GM12891 (cell line): ENCODE measurements at regions not wholly inside any gene's neighbourhood (a gene's known extent, or its start where the extent isn't known, plus 50 kb on each side); places are given as distances from the start of the nearest gene placed in this dataset.

Experiments used
- DNase-seq: peaks from one replicate; pipeline ENCODE4 v3.0.0; 2011; ENCODE audit warnings: low spot score; ENCODE audit not compliant: insufficient read length
- FAIRE-seq: peaks from 2 replicates; lab custom pipeline; 2011; peaks lifted over from hg19 to GRCh38; lab: Jason Lieb, UNC
- PAX5 ChIP-seq: IDR thresholded peaks from 2 replicates; pipeline ENCODE4 v1.6.1; 2011; ENCODE audit warnings: low read length, moderate library complexity, mild to moderate bottlenecking; ENCODE audit not compliant: insufficient read depth, severe bottlenecking
- POLR2A ChIP-seq: IDR thresholded peaks from 2 replicates; pipeline ENCODE4 v1.6.1; 2011; ENCODE audit warnings: low read depth, low read length, control low read depth
- POLR2AphosphoS5 ChIP-seq: IDR thresholded peaks from 2 replicates; pipeline ENCODE4 v1.6.1; 2011; ENCODE audit warnings: low read depth, low read length, control low read depth
- POU2F2 ChIP-seq: IDR thresholded peaks from 2 replicates; pipeline ENCODE4 v1.6.1; 2011; ENCODE audit warnings: low read depth, mild to moderate bottlenecking, control low read depth, low read length, moderate library complexity
- SPI1 ChIP-seq: IDR thresholded peaks from 2 replicates; pipeline ENCODE4 v1.6.1; 2011; ENCODE audit warnings: low read depth, low read length, control low read depth
- TAF1 ChIP-seq: IDR thresholded peaks from 2 replicates; pipeline ENCODE4 v1.6.1; 2011; ENCODE audit warnings: low read depth, low read length, control low read depth

DNA sequence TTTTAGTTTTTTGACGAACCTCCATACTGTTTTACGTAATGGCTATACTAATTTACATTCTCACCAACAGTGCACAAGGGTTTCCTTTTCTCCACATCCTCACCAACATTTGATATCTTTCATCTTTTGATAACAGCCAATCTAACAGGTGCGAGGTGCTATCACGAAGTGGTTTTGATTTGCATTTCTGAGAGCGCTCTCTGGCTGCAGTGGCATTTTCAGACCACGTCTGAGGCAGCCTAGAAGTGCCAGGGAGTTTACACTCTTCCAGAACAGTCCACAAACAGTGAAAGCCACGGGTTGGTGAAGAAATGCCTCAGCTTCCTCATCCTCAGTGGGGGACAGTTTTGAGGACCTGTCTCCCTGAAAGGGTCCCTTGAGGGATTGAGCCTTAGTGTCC, 471.0 kb downstream of the BCOR start:
- FAIRE-seq, result peak; percentile 28
- no peak for DNase-seq
- TF ChIP-seq POU2F2 (no peak), POLR2AphosphoS5 (no peak)

GRCh38 chrX:39627257-39627656, 470.5 kb downstream of the BCOR start:
- FAIRE-seq (no peak), DNase-seq (no peak)
- TF ChIP-seq TAF1 (no peak), POLR2AphosphoS5 (no peak), POU2F2 (no peak), POLR2A (no peak), SPI1 (no peak), PAX5 (no peak)

DNA sequence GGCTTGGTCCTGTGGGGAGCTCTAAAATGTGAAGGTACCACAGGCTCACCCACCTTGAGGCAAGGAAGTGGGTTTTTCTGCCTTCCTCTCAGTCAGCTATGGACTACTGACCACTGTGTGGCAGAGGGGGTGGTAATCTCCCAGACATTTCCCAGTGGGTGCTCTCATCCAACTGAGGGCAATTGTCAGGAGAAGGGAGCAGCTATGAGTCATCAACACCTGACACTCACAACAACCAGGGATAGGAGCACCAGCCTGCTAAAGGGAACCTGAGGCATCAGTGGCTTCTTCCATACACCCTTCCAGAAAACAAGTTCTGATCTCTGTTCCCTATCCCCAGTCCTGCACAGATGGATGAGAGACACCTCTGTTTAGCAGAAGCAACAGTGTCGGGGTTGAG, 468.8 kb downstream of the BCOR start:
- DNase-seq (no peak), FAIRE-seq (peak; percentile 26)
- TF ChIP-seq POLR2A, result no peak

DNA sequence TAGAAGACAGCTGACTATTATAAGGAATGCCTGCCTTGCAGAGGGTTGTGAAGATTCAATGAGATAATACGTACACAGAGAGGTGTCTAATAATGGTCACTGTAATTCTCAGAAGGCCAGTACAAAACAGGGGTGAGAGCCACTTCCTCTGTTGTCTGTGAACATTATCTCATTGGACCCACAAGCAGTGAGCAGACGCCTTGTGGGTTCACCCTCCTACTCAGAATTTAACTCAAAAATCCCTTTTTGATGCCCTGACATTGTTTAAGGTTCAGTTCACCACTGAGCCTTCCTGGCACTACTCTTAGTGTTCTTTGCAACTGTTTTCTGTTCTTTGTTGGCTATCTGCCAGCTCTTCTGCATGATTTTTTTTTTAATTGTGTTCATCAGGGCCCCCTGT, 467.4 kb downstream of the BCOR start:
- FAIRE-seq (no peak), DNase-seq (no peak)
- TF ChIP-seq SPI1 (0 out of 2 replicates have a peak, but pooled peaks have one; percentile 11), TAF1 (no peak), POLR2AphosphoS5 (no peak), PAX5 (no peak), POLR2A (no peak)

DNA sequence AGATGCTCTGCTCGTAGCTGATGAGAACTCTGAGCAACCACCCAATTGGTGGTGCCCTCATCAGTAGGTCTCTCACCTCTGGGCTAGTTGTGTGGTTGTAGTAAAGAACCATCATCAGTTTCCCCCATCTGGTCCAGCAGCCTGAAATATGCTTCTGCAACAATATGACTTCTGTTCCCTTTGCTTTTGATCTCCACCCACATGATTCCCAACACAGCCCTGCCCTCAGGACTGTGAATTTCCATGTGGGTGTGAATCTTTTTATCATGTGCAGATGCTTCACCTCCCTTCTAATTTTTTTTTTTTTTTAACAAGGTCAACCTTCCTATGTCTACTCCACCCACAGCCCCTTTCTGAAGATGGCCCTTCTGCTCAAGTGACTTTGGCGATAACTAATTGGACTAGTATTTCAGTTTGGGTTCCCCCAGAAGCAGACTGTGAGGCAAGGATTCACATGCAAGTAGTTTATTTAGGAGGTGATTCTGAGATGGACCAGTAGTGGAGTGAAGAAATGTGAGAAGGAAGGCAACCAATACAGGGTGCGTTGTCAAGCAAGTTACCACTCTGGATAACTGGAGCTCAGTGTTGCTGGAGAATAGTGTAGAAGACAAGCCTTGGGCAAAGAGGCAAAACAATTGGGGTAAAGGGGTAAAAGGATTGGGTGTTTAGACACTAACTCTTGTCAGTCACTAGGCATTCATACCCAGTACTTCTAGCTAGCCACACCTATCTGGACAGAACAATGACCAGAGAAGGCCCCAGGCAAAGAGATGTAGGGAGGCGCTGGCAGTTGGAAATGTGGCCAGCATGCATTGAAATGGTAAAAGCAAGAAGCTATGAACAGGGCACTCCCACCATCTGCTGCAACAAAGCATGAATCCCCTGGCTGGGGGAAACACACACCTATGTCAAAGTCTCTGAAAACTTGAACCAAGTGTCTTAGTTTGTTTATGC, 466.2 kb downstream of the BCOR start:
- no peak for FAIRE-seq
- TF ChIP-seq POLR2AphosphoS5 (no peak), POLR2A (no peak), TAF1 (no peak)

GRCh38 chrX:39633293-39633692, 464.5 kb downstream of the BCOR start:
- TF ChIP-seq POU2F2, result no peak
- no peak for TF ChIP-seq SPI1
- no peak for TF ChIP-seq TAF1
- no peak for TF ChIP-seq PAX5
- TF ChIP-seq POLR2AphosphoS5, result no peak
- no peak for FAIRE-seq
- DNase-seq, result no peak

More for the DNA sequence above, 466.2 kb downstream of the BCOR start:
- DNase-seq, result no peak

GRCh38 chrX:39636481-39636880, 461.3 kb downstream of the BCOR start:
- FAIRE-seq, result no peak
- TF ChIP-seq POLR2A (no peak), TAF1 (no peak), POLR2AphosphoS5 (no peak), PAX5 (no peak), POU2F2 (no peak), SPI1 (no peak)

GRCh38 chrX:39638526-39638925, 459.2 kb downstream of the BCOR start:
- TF ChIP-seq POU2F2 (no peak), SPI1 (no peak), PAX5 (no peak), POLR2AphosphoS5 (no peak), TAF1 (no peak)
- no peak for DNase-seq
- no peak for FAIRE-seq

More at GRCh38 chrX:39636481-39636880, 461.3 kb downstream of the BCOR start:
- DNase-seq, result no peak

DNA sequence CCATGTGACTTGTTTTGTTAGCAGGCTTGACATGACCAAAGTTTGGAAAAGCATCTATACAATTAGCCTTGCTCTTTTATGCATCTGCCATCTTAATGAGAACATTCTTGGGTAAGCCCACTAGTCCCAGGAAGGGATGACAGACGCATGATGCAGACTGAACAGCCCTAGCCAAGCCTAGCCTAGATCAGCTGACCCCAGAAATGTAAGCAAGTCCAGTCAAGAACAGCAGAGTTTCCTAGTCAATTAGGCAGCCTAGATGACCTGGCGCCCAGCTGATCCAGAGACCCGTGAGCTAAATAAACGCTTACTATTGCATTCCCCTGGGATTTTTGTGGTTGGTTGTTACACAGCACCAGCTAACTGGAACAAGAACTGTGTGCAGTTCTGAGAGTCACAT, 457.9 kb downstream of the BCOR start:
- no peak for FAIRE-seq
- no peak for DNase-seq
- TF ChIP-seq POLR2A, result no peak
- TF ChIP-seq POLR2AphosphoS5, result no peak
- no peak for TF ChIP-seq PAX5
- TF ChIP-seq POU2F2, result no peak
- no peak for TF ChIP-seq SPI1

DNA sequence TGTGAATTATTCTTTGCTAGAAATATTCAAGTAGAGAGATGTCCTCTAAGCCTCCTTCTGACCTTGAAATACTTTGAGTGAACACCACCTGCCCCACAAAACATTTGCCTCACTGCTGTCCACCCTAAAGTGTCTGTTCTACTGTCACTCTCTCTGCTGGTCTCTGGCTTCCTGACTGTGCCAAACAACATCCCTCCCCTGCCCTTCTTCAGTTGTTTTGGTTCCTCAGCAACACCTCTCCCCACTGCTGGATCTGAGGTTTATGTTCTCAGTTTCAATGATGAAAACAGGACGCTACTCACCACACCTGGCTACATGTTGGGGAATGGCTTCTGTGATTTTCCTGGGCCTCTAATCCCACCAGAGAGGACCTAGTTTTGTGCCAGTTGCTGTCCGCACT, 456.9 kb downstream of the BCOR start:
- FAIRE-seq, result no peak
- TF ChIP-seq POU2F2 (no peak), POLR2A (no peak), SPI1 (no peak), POLR2AphosphoS5 (no peak), PAX5 (no peak), TAF1 (no peak)

DNA sequence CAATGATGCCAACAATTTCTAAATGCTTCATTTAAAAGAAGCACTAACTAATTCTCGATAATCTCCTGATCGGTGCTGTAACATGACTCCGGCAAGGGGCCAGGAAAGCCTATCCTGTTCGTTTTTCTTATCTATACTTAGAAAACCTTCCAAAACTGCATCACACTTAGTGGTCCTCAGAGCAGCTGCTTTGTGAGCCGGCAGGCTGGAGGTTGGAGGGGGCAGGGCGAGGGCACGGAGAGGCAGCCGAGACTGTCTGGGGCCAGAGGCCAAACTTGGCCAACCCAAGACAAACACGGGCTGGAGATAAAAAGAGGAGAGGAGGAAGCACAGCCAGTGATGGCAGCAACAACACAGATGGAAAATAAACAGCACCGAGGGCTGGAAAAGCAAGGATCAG, 455.7 kb downstream of the BCOR start:
- TF ChIP-seq TAF1 (no peak), SPI1 (no peak), POU2F2 (no peak), PAX5 (no peak), POLR2AphosphoS5 (no peak), POLR2A (no peak)
- DNase-seq, result no peak

More for the DNA sequence above, 456.9 kb downstream of the BCOR start:
- DNase-seq, result no peak

More for the DNA sequence above, 455.7 kb downstream of the BCOR start:
- no peak for FAIRE-seq
